CD4-positive, alpha-beta T cell (primary cell): ENCODE measurements at regions not wholly inside any gene's neighbourhood (a gene's known extent, or its start where the extent isn't known, plus 50 kb on each side); places are given as distances from the start of the nearest gene placed in this dataset.

ENCODE experiments used
- ATAC-seq: fragments of 200-7000 bp; cut with Tn5 transposase; one replicate; pipeline ENCODE4 v1.10.0; 2022; ENCODE audit warnings: mild to moderate bottlenecking; ENCODE audit not compliant: poor library complexity
- CTCF ChIA-PET: fragments of 350-600 bp; sonication (Branson Sonifier 250); formaldehyde crosslinking; loops from one replicate; lab custom pipeline; 2021; ENCODE audit warnings: antibody characterized with exemption, inconsistent platforms; lab: Charles Lee
- POLR2A ChIA-PET: fragments of 350-600 bp; sonication (Branson Sonifier 250); formaldehyde crosslinking; loops from one replicate; lab custom pipeline; 2021; ENCODE audit warnings: antibody characterized with exemption, inconsistent platforms; lab: Charles Lee
- DNase-seq, 14 experiments: peaks; one replicate each; pipeline ENCODE4 v3.0.0-alpha.2; 2013 to 2020; ENCODE audit warnings: mixed read lengths in 2 of 14
- H3K27ac ChIP-seq, 2 donors: one replicate each; pipeline versions ENCODE4 v1.5.1 to v1.7.0; 2013; ENCODE audit warnings: low read length in 2 of 2, low read depth in 1 of 2, mild to moderate bottlenecking in 1 of 2
- H3K27me3 ChIP-seq, 2 experiments: 1 replicate in 1 of 2; 2 replicates in 1 of 2; pipeline versions ENCODE4 v1.6.1 to v1.7.0; 2013; ENCODE audit warnings: low read length in 2 of 2, control low read depth in 1 of 2, mild to moderate bottlenecking in 1 of 2, moderate library complexity in 1 of 2; ENCODE audit not compliant: insufficient read depth in 2 of 2, control insufficient read depth in 1 of 2
- H3K36me3 ChIP-seq: one replicate; pipeline ENCODE4 v1.6.1; 2013; ENCODE audit warnings: low read length, control low read depth; ENCODE audit not compliant: insufficient read depth
- H3K4me1 ChIP-seq: one replicate; pipeline ENCODE4 v1.6.1; 2013; ENCODE audit warnings: low read length, control low read depth; ENCODE audit not compliant: insufficient read depth
- H3K4me3 ChIP-seq: one replicate; pipeline ENCODE4 v1.5.1; 2013; ENCODE audit warnings: mild to moderate bottlenecking, low read length, moderate library complexity
- H3K9me3 ChIP-seq, 2 experiments: 1 replicate in 1 of 2; 2 replicates in 1 of 2; pipeline versions ENCODE4 v1.6.1 to v1.7.0; 2013; ENCODE audit warnings: low read length in 2 of 2, mild to moderate bottlenecking in 2 of 2, control low read depth in 1 of 2, moderate library complexity in 1 of 2; ENCODE audit not compliant: control insufficient read depth in 1 of 2, insufficient read depth in 1 of 2
- H3K27ac Mint-ChIP-seq: one replicate; pipeline ENCODE4 v1.8.0; 2020; ENCODE audit warnings: mixed read lengths
- H3K27me3 Mint-ChIP-seq: one replicate; pipeline ENCODE4 v1.8.0; 2021; ENCODE audit warnings: mixed read lengths
- H3K36me3 Mint-ChIP-seq: one replicate; pipeline ENCODE4 v1.8.0; 2021; ENCODE audit warnings: low read depth, mixed read lengths
- H3K4me1 Mint-ChIP-seq: one replicate; pipeline ENCODE4 v1.8.0; 2021; ENCODE audit warnings: low read depth, mixed read lengths
- H3K4me3 Mint-ChIP-seq: one replicate; pipeline ENCODE4 v1.8.0; 2020; ENCODE audit warnings: mild to moderate bottlenecking, mixed read lengths
- H3K9me3 Mint-ChIP-seq: one replicate; pipeline ENCODE4 v1.8.0; 2020; ENCODE audit warnings: mixed read lengths
- CTCF ChIP-seq: fragments of 200-600 bp; IDR thresholded peaks from one replicate; pipeline ENCODE4 v1.8.0; 2022; ENCODE audit warnings: antibody characterized with exemption, mild to moderate bottlenecking
- intact Hi-C, 2 experiments: fragments of 100-400 bp; cut with DNase I in 1 of 2; cut with micrococcal nuclease in 1 of 2; formaldehyde crosslinking; loops; one replicate each; pipeline versions ENCODE4 v1.15.1 to v1.9.0; 2023 to 2025; cut with DNase I, micrococcal nuclease

DNA sequence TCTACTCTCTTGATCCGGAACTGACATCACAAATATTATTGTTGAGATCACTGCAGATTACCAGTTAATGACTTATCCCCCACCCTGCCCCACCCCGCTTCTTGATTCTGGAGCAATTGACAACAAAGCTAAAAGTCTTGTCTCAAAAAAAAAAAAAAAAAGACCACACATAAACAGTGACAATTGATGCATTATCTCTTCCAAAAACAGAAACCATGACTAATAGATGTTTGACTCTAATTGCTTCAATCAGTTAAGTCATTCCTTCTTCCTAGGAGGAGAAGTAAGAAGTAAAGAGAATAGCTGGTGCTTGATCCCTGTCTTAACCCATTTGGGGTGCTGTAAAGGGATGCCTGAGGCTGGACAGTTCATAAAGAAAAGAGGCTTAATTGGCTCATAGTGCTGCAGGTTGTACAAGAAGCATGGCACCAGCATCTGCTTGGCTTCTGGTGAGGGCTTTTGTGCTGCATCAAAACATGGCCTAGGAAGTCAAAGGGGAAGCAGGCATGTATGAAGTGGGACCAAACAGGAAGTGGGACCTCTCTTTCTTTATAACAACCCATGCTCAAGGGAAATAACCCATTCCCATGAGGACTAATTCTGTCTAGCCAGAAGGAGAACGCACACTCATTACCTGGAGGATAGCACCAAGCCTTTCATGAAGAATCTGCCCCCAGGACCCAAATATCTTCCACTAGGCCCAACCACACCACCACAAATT lies 158.7 kb downstream of the TMEM167A start:
- Histone ChIP-seq H3K27me3 (no peaks in the 10 kb centered on the region), H3K36me3 (no peaks in the 10 kb centered on the region), H3K4me3 (no peak overlapping the region), H3K9me3 (peaks cover 0 to 8% of the 10 kb centered on the region in 2 experiments), H3K4me1 (no peaks in the 10 kb centered on the region), H3K27ac (no peak overlapping the region)
- H3K9me3 Mint-ChIP-seq = peaks cover 8% of the 10 kb centered on the region
- no peak overlapping the region for H3K27ac Mint-ChIP-seq
- ChIA-PET POLR2A (no interaction called here), CTCF (no interaction called here)
- intact Hi-C loops = no loop called here
- no peaks in the 10 kb centered on the region for H3K27me3 Mint-ChIP-seq
- no peak for TF ChIP-seq CTCF
- no peaks in the 10 kb centered on the region for H3K36me3 Mint-ChIP-seq
- no peak overlapping the region for H3K4me3 Mint-ChIP-seq
- ATAC-seq (no peak), DNase-seq (no peak)
- no peaks in the 10 kb centered on the region for H3K4me1 Mint-ChIP-seq

GRCh38 chr5:82917584-82917983 lies 159.6 kb downstream of the TMEM167A start:
- H3K27ac ChIP-seq = no peak overlapping the region
- ATAC-seq = no peak
- ChIA-PET POLR2A (no interaction called here), CTCF (no interaction called here)
- Mint-ChIP-seq H3K36me3 (no peaks in the 10 kb centered on the region), H3K9me3 (peaks cover 8% of the 10 kb centered on the region), H3K27ac (no peak overlapping the region), H3K4me1 (no peaks in the 10 kb centered on the region), H3K27me3 (no peaks in the 10 kb centered on the region), H3K4me3 (no peak overlapping the region)
- intact Hi-C loops = no loop called here
- no peak for TF ChIP-seq CTCF
- DNase-seq = no peak
- H3K9me3 ChIP-seq = peaks cover 0 to 8% of the 10 kb centered on the region in 2 experiments
- no peaks in the 10 kb centered on the region for H3K36me3 ChIP-seq
- no peaks in the 10 kb centered on the region for H3K27me3 ChIP-seq
- H3K4me3 ChIP-seq = no peak overlapping the region
- no peaks in the 10 kb centered on the region for H3K4me1 ChIP-seq

- intact Hi-C loops = no loop called here
- Mint-ChIP-seq H3K4me3 (no peak overlapping the region), H3K27me3 (peaks cover 13% of the 10 kb centered on the region), H3K27ac (no peak overlapping the region), H3K9me3 (peaks cover 8% of the 10 kb centered on the region), H3K36me3 (no peaks in the 10 kb centered on the region), H3K4me1 (no peaks in the 10 kb centered on the region)
- H3K4me1 ChIP-seq = no peaks in the 10 kb centered on the region
- ATAC-seq = no peak
- no peak overlapping the region for H3K27ac ChIP-seq
- H3K9me3 ChIP-seq = peaks cover 0 to 8% of the 10 kb centered on the region in 2 experiments
- DNase-seq = no peak
- ChIA-PET POLR2A (no interaction called here), CTCF (no interaction called here)
- no peaks in the 10 kb centered on the region for H3K27me3 ChIP-seq
- H3K4me3 ChIP-seq = no peak overlapping the region
- H3K36me3 ChIP-seq = no peaks in the 10 kb centered on the region
- no peak for TF ChIP-seq CTCF
Observed at GRCh38 chr5:82913971-82914370, 163.2 kb downstream of the TMEM167A start.
